ENCODE measurements at regions not wholly inside any gene's neighbourhood (a gene's known extent, or its start where the extent isn't known, plus 50 kb on each side); places are given as distances from the start of the nearest gene placed in this dataset.
A peak's percentile ranks its signal among the peaks of the same experiment; 100 is the strongest.

DNA sequence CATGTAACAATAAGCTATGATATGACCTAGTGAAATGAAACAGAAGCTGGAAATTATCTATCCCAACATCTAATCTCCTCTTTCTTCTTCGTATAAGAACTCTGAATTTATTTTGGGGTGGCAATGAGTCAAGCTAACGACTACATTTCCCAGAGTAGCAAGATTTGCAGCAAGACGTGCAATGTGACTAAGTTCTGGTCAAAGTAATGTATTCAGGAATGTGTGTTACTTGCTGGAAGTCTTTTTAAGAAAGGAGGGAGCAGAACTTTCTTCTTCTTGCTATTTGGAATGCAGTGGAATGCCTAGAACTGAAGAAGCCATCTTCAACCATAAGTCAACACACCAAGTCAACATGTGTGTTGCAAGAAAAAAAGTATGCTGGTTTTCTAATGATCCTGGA lies 406.6 kb upstream of the MEF2C start:
- Histone ChIP-seq H3K4me2 (ENCODE audit: low read length) (peak overlapping the region; percentile 2), H3K4me3 (ENCODE audit: insufficient read depth, low read depth, low read length) (no peak overlapping the region), H3K9me3 (ENCODE audit: insufficient read depth, low read depth, low read length) (no peaks in the 10 kb centered on the region), H3K27ac (ENCODE audit: low read depth, low read length) (no peak overlapping the region), H3K27me3 (ENCODE audit: insufficient read depth, low read length) (no peaks in the 10 kb centered on the region), H3K4me1 (ENCODE audit: insufficient read depth, low read length) (no peaks in the 10 kb centered on the region), H4K20me1 (ENCODE audit: insufficient read depth, low read length) (no peaks in the 10 kb centered on the region), H2AFZ (ENCODE audit: low read depth, low read length) (no peak overlapping the region), H3K9ac (ENCODE audit: low read length) (no peak overlapping the region), H3K36me3 (ENCODE audit: insufficient read depth, low read length) (no peaks in the 10 kb centered on the region), H3K79me2 (ENCODE audit: insufficient read depth, low read length) (no peaks in the 10 kb centered on the region)
- Mint-ChIP-seq H3K9me3 (ENCODE audit: unreplicated experiment) (no peaks in the 10 kb centered on the region), H3K36me3 (ENCODE audit: low read depth, unreplicated experiment) (no peaks in the 10 kb centered on the region), H3K27me3 (ENCODE audit: low read depth, unreplicated experiment) (no peaks in the 10 kb centered on the region), H3K27ac (ENCODE audit: unreplicated experiment) (peak overlapping the region; percentile 79), H3K4me1 (ENCODE audit: low read depth, unreplicated experiment) (peaks cover 19% of the 10 kb centered on the region), H3K4me3 (ENCODE audit: unreplicated experiment) (no peak overlapping the region)
- TF ChIP-seq EZH2 (IDR thresholded peaks at IDR 0.05; ENCODE audit: insufficient read depth, low read length) (no peak), CTCF (IDR thresholded peaks at IDR 0.05; ENCODE audit: insufficient read depth, low read depth, low read length) (no peak)
- FAIRE-seq: peak; percentile 95
- DNase-seq (ENCODE audit: low read depth): peak; percentile 89

DNA sequence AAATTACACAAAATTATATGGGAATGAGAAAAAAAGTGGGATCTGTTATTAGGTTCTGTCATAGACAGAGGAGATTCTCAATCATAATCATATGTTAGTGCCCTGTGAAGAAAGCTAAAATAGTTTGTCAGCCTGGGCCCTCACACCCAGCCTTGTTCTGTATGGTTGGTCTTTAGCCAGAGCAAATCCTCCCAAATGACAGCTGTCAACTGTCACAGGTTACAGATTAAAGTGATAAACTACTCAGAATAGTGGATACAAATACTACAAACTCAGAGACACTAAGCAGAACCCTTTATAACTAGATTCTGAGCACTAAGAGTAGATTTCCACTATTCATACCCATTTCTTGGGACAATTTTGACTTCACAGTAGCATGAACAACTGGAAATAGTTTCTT lies 405.0 kb upstream of the MEF2C start:
- Mint-ChIP-seq H3K27ac (ENCODE audit: unreplicated experiment) (no peak overlapping the region), H3K4me1 (ENCODE audit: low read depth, unreplicated experiment) (peaks cover 25% of the 10 kb centered on the region)

More for the DNA sequence above, 405.0 kb upstream of the MEF2C start:
- FAIRE-seq (no peak), DNase-seq (ENCODE audit: low read depth) (no peak)
- H3K4me3 ChIP-seq (ENCODE audit: insufficient read depth, low read depth, low read length): no peak overlapping the region
- no peak overlapping the region for H3K27ac ChIP-seq (ENCODE audit: low read depth, low read length)
- no peaks in the 10 kb centered on the region for H3K27me3 ChIP-seq (ENCODE audit: insufficient read depth, low read length)
- no peak overlapping the region for H2AFZ ChIP-seq (ENCODE audit: low read depth, low read length)
- H3K36me3 Mint-ChIP-seq (ENCODE audit: low read depth, unreplicated experiment): no peaks in the 10 kb centered on the region
- H3K79me2 ChIP-seq (ENCODE audit: insufficient read depth, low read length): no peaks in the 10 kb centered on the region
- no peaks in the 10 kb centered on the region for H3K36me3 ChIP-seq (ENCODE audit: insufficient read depth, low read length)
- H3K27me3 Mint-ChIP-seq (ENCODE audit: low read depth, unreplicated experiment): no peaks in the 10 kb centered on the region
- TF ChIP-seq CTCF (IDR thresholded peaks at IDR 0.05; ENCODE audit: insufficient read depth, low read depth, low read length) (no peak), EZH2 (IDR thresholded peaks at IDR 0.05; ENCODE audit: insufficient read depth, low read length) (no peak)
- H3K4me2 ChIP-seq (ENCODE audit: low read length): no peak overlapping the region
- no peaks in the 10 kb centered on the region for H4K20me1 ChIP-seq (ENCODE audit: insufficient read depth, low read length)
- H3K9me3 ChIP-seq (ENCODE audit: insufficient read depth, low read depth, low read length): no peaks in the 10 kb centered on the region
- peaks cover 6% of the 10 kb centered on the region for H3K4me1 ChIP-seq (ENCODE audit: insufficient read depth, low read length)
- H3K9me3 Mint-ChIP-seq (ENCODE audit: unreplicated experiment): no peaks in the 10 kb centered on the region
- no peak overlapping the region for H3K4me3 Mint-ChIP-seq (ENCODE audit: unreplicated experiment)
- no peak overlapping the region for H3K9ac ChIP-seq (ENCODE audit: low read length)
